ENCODE measurements at regions not wholly inside any gene's neighbourhood (a gene's known extent, or its start where the extent isn't known, plus 50 kb on each side); places are given as distances from the start of the nearest gene placed in this dataset.

DNA sequence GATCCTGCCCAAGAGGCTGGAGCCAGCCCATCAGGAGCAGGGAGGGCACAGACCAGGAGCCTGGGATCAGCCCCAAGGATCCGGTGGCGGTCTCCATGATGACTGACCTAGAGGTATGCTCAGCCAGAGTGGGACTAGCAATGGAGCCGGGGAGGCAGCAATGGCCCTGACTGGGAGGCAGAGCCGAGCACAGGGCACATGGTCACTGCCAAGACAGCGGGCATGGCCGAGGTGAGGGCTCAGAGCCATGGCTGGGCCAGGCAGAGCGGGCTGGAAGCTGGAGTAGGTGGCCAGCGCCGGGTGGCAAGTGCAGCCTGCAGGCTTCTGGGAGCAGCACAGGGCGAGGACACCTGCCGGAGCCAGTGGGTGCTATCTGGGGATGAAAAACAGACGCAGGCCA, 259.3 kb downstream of the BCL11B start:
- no peak for DNase-seq
- H3K36me3 ChIP-seq (ENCODE audit: low read depth): no peaks in the 10 kb centered on the region
- no peaks in the 10 kb centered on the region for H3F3A ChIP-seq (ENCODE audit: insufficient read depth)
- H2AFZ ChIP-seq: no peak overlapping the region
- no peaks in the 10 kb centered on the region for H3K4me1 ChIP-seq (ENCODE audit: insufficient read depth)
- in situ Hi-C loops (cut with MboI): no loop called here
- H3K27me3 ChIP-seq (replicated peaks; ENCODE audit: insufficient read depth): no peaks in the 10 kb centered on the region
- TF ChIP-seq EZH2phosphoT487 (IDR thresholded peaks at IDR 0.05; ENCODE audit: insufficient read depth, low read depth) (no peak), EZH2 (IDR thresholded peaks at IDR 0.05; ENCODE audit: insufficient read depth, poor library complexity, severe bottlenecking) (no peak)
- no peak overlapping the region for H3K4me2 ChIP-seq (ENCODE audit: unreplicated experiment)
- no peaks in the 10 kb centered on the region for H3K9me2 ChIP-seq (ENCODE audit: insufficient read depth)
- WGBS, 2 experiments (ENCODE audit: low coverage in 1 of 2, low lambda C conversion rate in 2 of 2, missing lambda C conversion rate in 2 of 2): 61 to 62% methylated on average over 12 of the region's 12 CpGs
- H3K79me2 ChIP-seq (ENCODE audit: insufficient read depth): no peaks in the 10 kb centered on the region
- H4K20me1 ChIP-seq (ENCODE audit: insufficient read depth): no peaks in the 10 kb centered on the region
- no peak overlapping the region for H3K4me3 ChIP-seq
- H3K27ac ChIP-seq: no peak overlapping the region
- no peak overlapping the region for H3K9ac ChIP-seq
- H3K9me3 ChIP-seq (ENCODE audit: low read depth): no peaks in the 10 kb centered on the region

DNA sequence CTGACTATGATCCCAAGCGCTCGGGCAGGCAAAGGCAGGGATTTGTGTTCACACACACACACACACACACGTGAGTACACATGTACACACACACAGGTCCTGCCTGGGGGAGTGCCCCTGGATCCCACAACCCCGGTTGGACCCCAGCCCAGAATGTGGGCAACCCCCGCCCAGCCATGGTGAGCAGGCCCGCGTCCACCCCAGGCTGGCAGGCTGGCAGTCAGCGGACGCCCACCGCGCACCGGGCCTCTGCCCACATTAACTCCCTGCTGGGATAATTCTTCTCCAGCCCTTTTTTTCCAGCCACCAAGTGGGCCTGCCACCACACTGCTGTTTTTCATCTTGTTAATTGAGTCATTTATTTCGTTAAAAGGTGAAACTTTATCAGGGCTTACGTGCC, 256.2 kb downstream of the BCL11B start:
- Histone ChIP-seq H4K20me1 (ENCODE audit: insufficient read depth) (no peaks in the 10 kb centered on the region), H3K9me3 (ENCODE audit: low read depth) (no peaks in the 10 kb centered on the region), H3K27ac (no peak overlapping the region), H3K79me2 (ENCODE audit: insufficient read depth) (no peaks in the 10 kb centered on the region), H3K4me3 (no peak overlapping the region), H3K9me2 (ENCODE audit: insufficient read depth) (no peaks in the 10 kb centered on the region), H3K36me3 (ENCODE audit: low read depth) (no peaks in the 10 kb centered on the region), H3K4me1 (ENCODE audit: insufficient read depth) (no peaks in the 10 kb centered on the region), H3K4me2 (ENCODE audit: unreplicated experiment) (no peak overlapping the region), H2AFZ (no peak overlapping the region), H3K9ac (no peak overlapping the region), H3F3A (ENCODE audit: insufficient read depth) (no peaks in the 10 kb centered on the region), H3K27me3 (replicated peaks; ENCODE audit: insufficient read depth) (no peaks in the 10 kb centered on the region)
- no peak for DNase-seq
- WGBS, 2 experiments (ENCODE audit: low coverage in 1 of 2, low lambda C conversion rate in 2 of 2, missing lambda C conversion rate in 2 of 2): 62 to 65% methylated on average over 14 of the region's 14 CpGs
- TF ChIP-seq EZH2phosphoT487 (IDR thresholded peaks at IDR 0.05; ENCODE audit: insufficient read depth, low read depth): no peak
- no peak for TF ChIP-seq EZH2 (IDR thresholded peaks at IDR 0.05; ENCODE audit: insufficient read depth, poor library complexity, severe bottlenecking)
- in situ Hi-C loops (cut with MboI): no loop called here

- WGBS, 2 experiments (ENCODE audit: low coverage in 1 of 2, low lambda C conversion rate in 2 of 2, missing lambda C conversion rate in 2 of 2): 53 to 71% methylated on average over 1 of the region's 1 CpG
Measured at GRCh38 chr14:99023371-99023770, 248.6 kb downstream of the BCL11B start.

DNA sequence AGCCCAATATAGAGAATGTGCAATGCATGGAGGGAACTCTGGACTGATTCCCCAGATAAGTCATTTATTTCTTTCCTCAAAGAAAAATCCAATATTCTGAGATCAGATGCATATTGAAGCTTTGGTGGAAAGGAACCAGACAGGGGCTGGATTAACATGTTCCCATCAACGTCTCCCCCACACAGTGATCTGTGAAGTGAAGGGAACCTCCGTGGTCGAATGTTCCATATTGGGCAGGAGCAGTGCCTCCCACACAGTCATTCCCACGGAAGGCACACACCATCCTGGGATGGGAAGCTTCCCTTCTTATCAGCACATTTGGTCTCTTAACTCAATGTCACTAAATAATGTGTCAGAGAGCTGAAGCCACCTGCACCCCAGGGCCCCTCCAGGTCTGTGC, 247.1 kb downstream of the BCL11B start:
- no peak overlapping the region for H3K4me2 ChIP-seq (ENCODE audit: unreplicated experiment)
- H3K27me3 ChIP-seq (replicated peaks; ENCODE audit: insufficient read depth): no peaks in the 10 kb centered on the region
- DNase-seq: no peak
- H3F3A ChIP-seq (ENCODE audit: insufficient read depth): no peaks in the 10 kb centered on the region
- no peaks in the 10 kb centered on the region for H4K20me1 ChIP-seq (ENCODE audit: insufficient read depth)
- no peaks in the 10 kb centered on the region for H3K36me3 ChIP-seq (ENCODE audit: low read depth)
- H3K79me2 ChIP-seq (ENCODE audit: insufficient read depth): no peaks in the 10 kb centered on the region
- no peaks in the 10 kb centered on the region for H3K4me1 ChIP-seq (ENCODE audit: insufficient read depth)
- WGBS, 2 experiments (ENCODE audit: low coverage in 1 of 2, low lambda C conversion rate in 2 of 2, missing lambda C conversion rate in 2 of 2): 43 to 52% methylated on average over 4 of the region's 4 CpGs
- no peak overlapping the region for H3K9ac ChIP-seq
- no peak overlapping the region for H3K27ac ChIP-seq
- TF ChIP-seq EZH2 (IDR thresholded peaks at IDR 0.05; ENCODE audit: insufficient read depth, poor library complexity, severe bottlenecking) (no peak), EZH2phosphoT487 (IDR thresholded peaks at IDR 0.05; ENCODE audit: insufficient read depth, low read depth) (no peak)
- no peaks in the 10 kb centered on the region for H3K9me3 ChIP-seq (ENCODE audit: low read depth)
- H3K4me3 ChIP-seq: no peak overlapping the region
- in situ Hi-C loops (cut with MboI): no loop called here
- no peaks in the 10 kb centered on the region for H3K9me2 ChIP-seq (ENCODE audit: insufficient read depth)
- no peak overlapping the region for H2AFZ ChIP-seq

More at GRCh38 chr14:99023371-99023770, 248.6 kb downstream of the BCL11B start:
- no peaks in the 10 kb centered on the region for H4K20me1 ChIP-seq (ENCODE audit: insufficient read depth)
- H3K27me3 ChIP-seq (replicated peaks; ENCODE audit: insufficient read depth): no peaks in the 10 kb centered on the region
- H3K36me3 ChIP-seq (ENCODE audit: low read depth): no peaks in the 10 kb centered on the region
- H3K79me2 ChIP-seq (ENCODE audit: insufficient read depth): no peaks in the 10 kb centered on the region
- H3K4me1 ChIP-seq (ENCODE audit: insufficient read depth): no peaks in the 10 kb centered on the region
- H3F3A ChIP-seq (ENCODE audit: insufficient read depth): no peaks in the 10 kb centered on the region
- in situ Hi-C loops (cut with MboI): no loop called here
- TF ChIP-seq EZH2 (IDR thresholded peaks at IDR 0.05; ENCODE audit: insufficient read depth, poor library complexity, severe bottlenecking): no peak
- TF ChIP-seq EZH2phosphoT487 (IDR thresholded peaks at IDR 0.05; ENCODE audit: insufficient read depth, low read depth): no peak
- H3K9me3 ChIP-seq (ENCODE audit: low read depth): no peaks in the 10 kb centered on the region
- no peak overlapping the region for H3K4me2 ChIP-seq (ENCODE audit: unreplicated experiment)
- H2AFZ ChIP-seq: no peak overlapping the region
- H3K9ac ChIP-seq: no peak overlapping the region
- DNase-seq: no peak
- H3K9me2 ChIP-seq (ENCODE audit: insufficient read depth): no peaks in the 10 kb centered on the region
- no peak overlapping the region for H3K27ac ChIP-seq
- no peak overlapping the region for H3K4me3 ChIP-seq

GRCh38 chr14:99025418-99025817, 246.6 kb downstream of the BCL11B start:
- Histone ChIP-seq H3K9me2 (ENCODE audit: insufficient read depth) (no peaks in the 10 kb centered on the region), H3K36me3 (ENCODE audit: low read depth) (no peaks in the 10 kb centered on the region), H3K27me3 (replicated peaks; ENCODE audit: insufficient read depth) (no peaks in the 10 kb centered on the region), H3K9ac (no peak overlapping the region), H3K79me2 (ENCODE audit: insufficient read depth) (no peaks in the 10 kb centered on the region), H4K20me1 (ENCODE audit: insufficient read depth) (no peaks in the 10 kb centered on the region), H3K4me2 (ENCODE audit: unreplicated experiment) (no peak overlapping the region), H3K27ac (no peak overlapping the region), H3K9me3 (ENCODE audit: low read depth) (no peaks in the 10 kb centered on the region), H2AFZ (no peak overlapping the region), H3K4me1 (ENCODE audit: insufficient read depth) (no peaks in the 10 kb centered on the region), H3K4me3 (no peak overlapping the region), H3F3A (ENCODE audit: insufficient read depth) (no peaks in the 10 kb centered on the region)
- DNase-seq: no peak
- in situ Hi-C loops (cut with MboI): no loop called here
- 82 to 86% methylated on average over 11 of the region's 11 CpGs for WGBS, 2 experiments (ENCODE audit: low coverage in 1 of 2, low lambda C conversion rate in 2 of 2, missing lambda C conversion rate in 2 of 2)
- no peak for TF ChIP-seq EZH2 (IDR thresholded peaks at IDR 0.05; ENCODE audit: insufficient read depth, poor library complexity, severe bottlenecking)
- TF ChIP-seq EZH2phosphoT487 (IDR thresholded peaks at IDR 0.05; ENCODE audit: insufficient read depth, low read depth): no peak

All from GM23248 (cell line).